SU-DHL-6 (cell line): ENCODE measurements at regions not wholly inside any gene's neighbourhood (a gene's known extent, or its start where the extent isn't known, plus 50 kb on each side); places are given as distances from the start of the nearest gene placed in this dataset.

Experiments used
- EZH2phosphoT487 ChIP-seq: fragments of 200-600 bp; sonication (generic), shearing (Covaris generic); conservative IDR thresholded peaks from 2 replicates; pipeline ENCODE4 v1.6.1; 2018; ENCODE audit warnings: mild to moderate bottlenecking, antibody characterized with exemption, low read length, moderate library complexity, mixed read lengths
- TF ChIP-seq, protein P1 (sequence below): fragments of 200-600 bp; sonication (generic); IDR thresholded peaks from one replicate; pipeline ENCODE4 v1.5.1; 2017; ENCODE audit warnings: antibody characterized with exemption, mild to moderate bottlenecking, low read length, moderate library complexity; ENCODE audit not compliant: insufficient read depth, poor library complexity, severe bottlenecking

DNA sequence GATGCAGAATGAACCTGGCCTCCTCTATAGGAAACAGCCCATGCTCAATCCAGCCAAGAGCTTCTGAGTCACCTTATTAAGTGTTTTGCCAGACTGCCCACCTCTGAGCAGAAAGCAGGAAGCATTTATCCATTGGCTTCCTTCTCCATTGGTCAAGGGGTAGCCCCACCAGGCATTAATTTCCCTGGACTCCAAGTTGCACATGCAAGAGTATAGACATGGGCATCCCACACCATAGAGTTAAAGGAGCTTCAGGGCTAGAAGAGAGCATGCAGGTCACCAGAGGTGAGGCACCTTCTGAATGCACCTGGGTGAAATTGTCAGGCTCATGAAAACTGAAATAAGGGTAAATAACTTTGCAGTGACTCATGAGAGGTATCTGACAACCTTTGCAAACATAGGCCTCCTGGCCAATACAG, 230.8 kb upstream of the STAC start:
- TF ChIP-seq, protein P1, sequence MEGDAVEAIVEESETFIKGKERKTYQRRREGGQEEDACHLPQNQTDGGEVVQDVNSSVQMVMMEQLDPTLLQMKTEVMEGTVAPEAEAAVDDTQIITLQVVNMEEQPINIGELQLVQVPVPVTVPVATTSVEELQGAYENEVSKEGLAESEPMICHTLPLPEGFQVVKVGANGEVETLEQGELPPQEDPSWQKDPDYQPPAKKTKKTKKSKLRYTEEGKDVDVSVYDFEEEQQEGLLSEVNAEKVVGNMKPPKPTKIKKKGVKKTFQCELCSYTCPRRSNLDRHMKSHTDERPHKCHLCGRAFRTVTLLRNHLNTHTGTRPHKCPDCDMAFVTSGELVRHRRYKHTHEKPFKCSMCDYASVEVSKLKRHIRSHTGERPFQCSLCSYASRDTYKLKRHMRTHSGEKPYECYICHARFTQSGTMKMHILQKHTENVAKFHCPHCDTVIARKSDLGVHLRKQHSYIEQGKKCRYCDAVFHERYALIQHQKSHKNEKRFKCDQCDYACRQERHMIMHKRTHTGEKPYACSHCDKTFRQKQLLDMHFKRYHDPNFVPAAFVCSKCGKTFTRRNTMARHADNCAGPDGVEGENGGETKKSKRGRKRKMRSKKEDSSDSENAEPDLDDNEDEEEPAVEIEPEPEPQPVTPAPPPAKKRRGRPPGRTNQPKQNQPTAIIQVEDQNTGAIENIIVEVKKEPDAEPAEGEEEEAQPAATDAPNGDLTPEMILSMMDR: no peak
- TF ChIP-seq EZH2phosphoT487: no peak
